Omental fat pad (tissue), 3 donors: ENCODE measurements at regions not wholly inside any gene's neighbourhood (a gene's known extent, or its start where the extent isn't known, plus 50 kb on each side); places are given as distances from the start of the nearest gene placed in this dataset.

Experiments used
- ATAC-seq: fragments of 150-250 bp; one replicate; pipeline ENCODE4 v1.9.1; 2016; ENCODE audit warnings: mild to moderate bottlenecking, moderate library complexity; ENCODE audit not compliant: low FRiP score
- DNase-seq: peaks from one replicate; pipeline ENCODE4 v3.0.0-alpha.2; 2019; ENCODE audit warnings: low spot score
- TF ChIP-seq, protein P1 (sequence below), 3 donors: fragments of 450-650 bp; IDR thresholded peaks; one replicate each; pipeline ENCODE4 v1.5.1; 2016 to 2017; ENCODE audit warnings: antibody characterized with exemption in 3 of 3, mild to moderate bottlenecking in 3 of 3, moderate library complexity in 2 of 3

DNA sequence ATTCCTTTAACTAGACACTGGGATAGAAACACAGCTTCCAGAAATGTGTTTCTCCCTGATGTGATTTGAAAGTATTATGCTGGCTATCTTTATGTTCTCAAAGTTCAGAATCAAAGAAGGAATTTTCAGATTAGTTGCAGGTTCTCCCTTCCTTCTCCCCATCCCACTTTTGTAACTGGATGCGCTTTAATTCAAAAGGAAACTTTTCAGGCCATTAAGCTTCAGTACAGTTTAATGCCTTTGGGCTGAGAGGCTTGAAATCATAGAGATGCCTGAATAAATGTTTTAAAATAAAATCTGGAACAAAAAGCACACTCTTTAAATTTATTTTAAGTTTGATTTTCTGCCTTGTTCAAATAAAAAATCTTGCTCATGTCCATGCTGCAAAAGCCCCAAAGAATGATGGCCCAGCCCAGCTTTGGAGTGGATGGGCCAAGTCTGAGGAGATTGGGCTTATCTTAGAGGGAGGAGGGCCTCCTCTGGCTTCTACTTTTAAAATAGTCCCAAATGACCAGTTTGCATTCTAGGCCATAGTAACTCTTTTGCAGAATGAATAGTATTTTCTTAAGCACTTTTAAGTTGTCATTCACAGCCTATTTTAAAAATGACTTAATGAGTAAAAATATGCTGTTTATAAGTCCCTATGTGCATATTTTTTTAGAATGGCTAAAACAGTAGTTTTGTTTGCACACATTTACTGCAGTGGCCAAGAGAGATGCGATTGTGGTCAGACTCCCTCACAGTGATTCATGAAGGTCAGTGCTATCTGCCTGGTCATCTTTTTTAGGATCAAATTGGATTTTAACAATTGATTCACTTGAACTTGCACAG lies 129.2 kb downstream of the MTX2 start:
- DNase-seq (no peak), ATAC-seq (no peak)
- TF ChIP-seq, protein P1, sequence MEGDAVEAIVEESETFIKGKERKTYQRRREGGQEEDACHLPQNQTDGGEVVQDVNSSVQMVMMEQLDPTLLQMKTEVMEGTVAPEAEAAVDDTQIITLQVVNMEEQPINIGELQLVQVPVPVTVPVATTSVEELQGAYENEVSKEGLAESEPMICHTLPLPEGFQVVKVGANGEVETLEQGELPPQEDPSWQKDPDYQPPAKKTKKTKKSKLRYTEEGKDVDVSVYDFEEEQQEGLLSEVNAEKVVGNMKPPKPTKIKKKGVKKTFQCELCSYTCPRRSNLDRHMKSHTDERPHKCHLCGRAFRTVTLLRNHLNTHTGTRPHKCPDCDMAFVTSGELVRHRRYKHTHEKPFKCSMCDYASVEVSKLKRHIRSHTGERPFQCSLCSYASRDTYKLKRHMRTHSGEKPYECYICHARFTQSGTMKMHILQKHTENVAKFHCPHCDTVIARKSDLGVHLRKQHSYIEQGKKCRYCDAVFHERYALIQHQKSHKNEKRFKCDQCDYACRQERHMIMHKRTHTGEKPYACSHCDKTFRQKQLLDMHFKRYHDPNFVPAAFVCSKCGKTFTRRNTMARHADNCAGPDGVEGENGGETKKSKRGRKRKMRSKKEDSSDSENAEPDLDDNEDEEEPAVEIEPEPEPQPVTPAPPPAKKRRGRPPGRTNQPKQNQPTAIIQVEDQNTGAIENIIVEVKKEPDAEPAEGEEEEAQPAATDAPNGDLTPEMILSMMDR (IDR thresholded peaks at IDR 0.05) = no peak

DNA sequence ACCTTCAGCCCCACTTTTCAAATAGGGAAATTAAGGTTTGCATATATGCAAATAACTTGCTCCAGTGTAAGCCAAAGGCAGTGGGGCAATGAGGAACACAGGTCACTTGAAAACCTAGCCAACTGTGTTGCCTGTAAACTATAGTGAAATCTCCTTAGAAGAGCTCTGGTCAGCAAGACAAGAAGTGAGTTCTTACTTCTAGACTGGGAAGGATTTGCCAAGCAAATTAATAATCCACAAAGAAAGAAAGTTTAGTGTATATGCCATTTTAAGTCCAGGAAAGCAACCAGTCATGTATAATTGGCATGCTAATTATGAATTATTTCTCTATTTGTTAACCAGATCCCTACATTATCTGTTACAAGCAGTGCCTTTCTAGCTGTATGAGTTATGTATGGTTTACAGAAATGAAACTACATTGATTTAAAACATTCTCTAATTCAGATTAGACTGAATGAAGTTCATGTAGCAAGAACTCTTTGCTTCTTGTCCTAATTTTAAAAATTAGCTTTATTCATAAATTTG lies 129.9 kb downstream of the MTX2 start:
- ATAC-seq = no peak
- DNase-seq = no peak
- TF ChIP-seq, protein P1 (IDR thresholded peaks at IDR 0.05) = no peak

DNA sequence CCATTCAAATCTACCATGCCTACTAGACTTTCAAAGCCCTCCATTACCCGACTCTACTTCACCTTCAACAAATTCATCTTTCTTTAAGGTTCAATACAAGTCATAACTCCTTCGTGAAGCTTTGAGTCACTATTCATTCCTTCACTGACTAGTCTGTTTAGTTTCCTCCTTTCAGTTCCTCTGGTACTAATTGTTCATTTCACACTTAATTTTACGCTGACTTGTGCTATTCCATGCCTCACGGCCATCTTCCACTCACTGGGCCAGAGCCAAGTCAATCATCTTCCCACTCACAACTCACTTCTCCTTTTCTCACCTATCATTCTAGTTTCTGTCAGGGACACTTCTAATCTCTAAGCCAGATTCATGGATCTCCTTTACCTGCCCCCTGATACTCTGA lies 136.2 kb downstream of the MTX2 start:
- DNase-seq (no peak), ATAC-seq (no peak)
- TF ChIP-seq, protein P1 (IDR thresholded peaks at IDR 0.05) = no peak

DNA sequence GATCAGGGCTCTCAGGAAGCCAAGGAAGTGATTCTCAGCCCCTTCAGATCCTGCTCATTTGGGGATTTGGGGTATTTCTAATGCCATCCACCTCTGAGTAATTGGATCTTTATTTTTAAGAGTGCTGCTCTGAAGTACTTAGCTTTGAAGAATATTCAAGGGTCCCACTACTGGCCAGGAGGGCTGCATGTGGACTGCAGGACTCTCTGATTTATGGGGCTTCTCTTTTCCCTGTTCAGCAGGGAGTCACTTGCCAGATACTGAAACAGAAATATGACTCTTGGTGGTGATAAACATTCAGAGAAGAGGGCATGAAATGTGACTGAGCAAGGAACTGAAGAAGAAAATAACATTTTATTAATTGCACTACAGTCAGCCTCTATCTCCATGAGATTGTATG lies 138.5 kb downstream of the MTX2 start:
- DNase-seq (no peak), ATAC-seq (no peak)
- TF ChIP-seq, protein P1 (IDR thresholded peaks at IDR 0.05) = no peak

DNA sequence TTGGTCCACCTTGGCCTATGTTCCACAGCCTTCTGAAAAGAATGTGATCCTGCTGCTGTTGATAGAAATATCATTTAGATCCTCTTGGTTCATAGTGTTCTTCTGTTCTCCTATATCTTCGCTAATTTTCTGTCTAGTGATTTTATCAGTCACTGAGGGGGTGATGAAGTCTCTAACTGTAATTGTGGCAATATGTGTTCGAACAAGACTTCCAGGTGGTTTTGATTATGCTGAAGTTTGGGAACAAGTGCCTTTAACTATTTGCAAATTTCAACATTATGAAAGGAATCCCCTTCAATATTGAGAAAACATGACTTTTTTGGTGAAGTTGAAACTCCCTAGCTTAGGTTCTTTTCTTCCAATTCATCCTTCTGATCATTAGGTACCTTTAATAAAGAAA lies 140.4 kb downstream of the MTX2 start:
- DNase-seq (no peak), ATAC-seq (no peak)
- TF ChIP-seq, protein P1 (IDR thresholded peaks at IDR 0.05) = no peak

DNA sequence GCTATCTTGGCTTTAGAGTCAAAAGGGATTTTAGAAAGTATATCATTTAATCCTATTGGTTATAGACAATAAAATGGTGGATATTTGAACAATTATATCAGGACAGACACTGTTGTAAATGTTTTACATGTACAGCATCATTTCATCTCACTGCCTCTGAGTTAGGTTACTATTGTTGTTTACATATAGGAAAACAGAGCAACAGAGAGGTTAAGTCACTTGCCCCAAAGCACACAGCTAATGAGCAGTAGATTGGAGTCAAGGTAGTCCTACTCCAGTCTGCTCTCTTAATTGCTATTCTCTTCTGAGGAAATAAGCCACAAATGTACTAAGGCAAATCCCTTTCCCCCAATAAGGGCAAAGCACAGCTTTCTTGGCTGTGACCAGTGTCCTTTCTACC lies 142.9 kb downstream of the MTX2 start:
- TF ChIP-seq, protein P1 (IDR thresholded peaks at IDR 0.05) = no peak
- DNase-seq (no peak), ATAC-seq (no peak)

DNA sequence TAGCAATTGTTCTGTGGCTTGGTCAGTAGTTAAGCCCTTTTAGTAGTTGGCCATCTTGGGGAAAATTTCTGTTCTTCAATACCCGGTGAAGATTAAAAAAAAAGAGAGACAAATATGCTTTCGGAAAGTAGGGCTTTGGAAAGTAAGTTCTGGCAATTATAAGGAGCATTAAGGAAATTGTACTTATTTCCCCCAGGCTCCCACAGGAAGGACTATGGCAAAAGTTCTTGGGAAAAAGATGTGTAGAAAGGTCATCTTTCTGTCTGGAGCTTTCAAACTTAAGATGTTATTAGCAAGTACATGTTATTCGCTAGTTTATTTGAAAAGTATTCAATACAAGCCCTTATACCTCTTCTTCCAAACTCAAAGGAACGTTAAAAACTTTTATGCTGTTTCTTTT lies 144.5 kb downstream of the MTX2 start:
- ATAC-seq = no peak
- no peak for DNase-seq
- TF ChIP-seq, protein P1 (IDR thresholded peaks at IDR 0.05) = no peak
